Gastrocnemius medialis (tissue), 4 donors: ENCODE measurements at regions not wholly inside any gene's neighbourhood (a gene's known extent, or its start where the extent isn't known, plus 50 kb on each side); places are given as distances from the start of the nearest gene placed in this dataset.

Experiments used
- ATAC-seq, 2 donors: fragments of 150-250 bp; one replicate each; pipeline ENCODE4 v1.9.1; 2016
- DNase-seq, 2 donors: peaks; one replicate each; pipeline ENCODE4 v3.0.0-alpha.2; 2019
- H3K27ac ChIP-seq, 4 donors: fragments of 200-600 bp; sonication (generic); 1 replicate in 1 of 4; 2 replicates in 3 of 4; pipeline ENCODE4 v1.5.1; 2016 to 2018; ENCODE audit warnings: mild to moderate bottlenecking in 2 of 4, moderate library complexity in 1 of 4
- H3K27me3 ChIP-seq, 3 donors: fragments of 200-600 bp; sonication (generic) in 2 of 3; 1 replicate in 1 of 3; 2 replicates in 2 of 3; pipeline versions ENCODE4 v1.5.1 to v1.6.0; 2016 to 2019; ENCODE audit warnings: mild to moderate bottlenecking in 1 of 3, moderate library complexity in 1 of 3
- H3K36me3 ChIP-seq, 2 donors: fragments of 200-600 bp; sonication (generic) in 1 of 2; one replicate each; pipeline ENCODE4 v1.5.1; 2017 to 2018
- H3K4me1 ChIP-seq, 2 donors: fragments of 200-600 bp; sonication (generic) in 1 of 2; one replicate each; pipeline ENCODE4 v1.5.1; 2016 to 2017; ENCODE audit warnings: mild to moderate bottlenecking in 2 of 2
- H3K4me3 ChIP-seq, 4 donors: fragments of 200-600 bp; sonication (generic) in 3 of 4; 1 replicate in 1 of 4; 2 replicates in 3 of 4; pipeline ENCODE4 v1.5.1; 2016 to 2019; ENCODE audit warnings: mild to moderate bottlenecking in 2 of 4
- H3K9me3 ChIP-seq, 3 donors: fragments of 200-600 bp; sonication (generic) in 2 of 3; 1 replicate in 1 of 3; 2 replicates in 2 of 3; pipeline ENCODE4 v1.5.1; 2016 to 2019
- POLR2A ChIP-seq, 2 donors: fragments of 450-650 bp; IDR thresholded peaks; one replicate each; pipeline ENCODE4 v1.6.1; 2017; ENCODE audit warnings: antibody characterized with exemption in 2 of 2, mild to moderate bottlenecking in 2 of 2, moderate library complexity in 2 of 2
- in situ Hi-C, 4 donors: fragments of 200-750 bp; cut with MboI; loops; one replicate each; pipeline versions ENCODE4 v1.15.0 to v1.8.0; 2017; ENCODE audit warnings: low sequenced_read_pairs in 4 of 4
- intact Hi-C: fragments of 100-400 bp; cut with DNase I; formaldehyde crosslinking; loops from one replicate; pipeline ENCODE4 v1.15.1; 2023; ENCODE audit warnings: low total_unique reads
- TF ChIP-seq, protein P1 (sequence below), 5 experiments: fragments of 450-650 bp in 3 of 5; fragments of 200-600 bp in 2 of 5; sonication (generic) in 2 of 5; IDR thresholded peaks in 4 of 5; conservative IDR thresholded peaks in 1 of 5; 1 replicate in 4 of 5; 2 replicates in 1 of 5; pipeline ENCODE4 v1.5.1; 2016 to 2019; ENCODE audit warnings: antibody characterized with exemption in 5 of 5, mild to moderate bottlenecking in 3 of 5, moderate library complexity in 3 of 5

GRCh38 chr9:115952430-115953292 is 200.9 kb upstream of the PAPPA start:
- H3K4me1 ChIP-seq, result no peaks in the 10 kb centered on the region
- no peak overlapping the region for H3K27ac ChIP-seq
- no peaks in the 10 kb centered on the region for H3K36me3 ChIP-seq
- H3K9me3 ChIP-seq, result no peaks in the 10 kb centered on the region
- intact Hi-C loops, result no loop called here
- no peak overlapping the region for H3K4me3 ChIP-seq
- DNase-seq (no peak), ATAC-seq (no peak)
- H3K27me3 ChIP-seq, result no peaks in the 10 kb centered on the region
- TF ChIP-seq POLR2A (IDR thresholded peaks at IDR 0.05), result no peak
- TF ChIP-seq, protein P1, sequence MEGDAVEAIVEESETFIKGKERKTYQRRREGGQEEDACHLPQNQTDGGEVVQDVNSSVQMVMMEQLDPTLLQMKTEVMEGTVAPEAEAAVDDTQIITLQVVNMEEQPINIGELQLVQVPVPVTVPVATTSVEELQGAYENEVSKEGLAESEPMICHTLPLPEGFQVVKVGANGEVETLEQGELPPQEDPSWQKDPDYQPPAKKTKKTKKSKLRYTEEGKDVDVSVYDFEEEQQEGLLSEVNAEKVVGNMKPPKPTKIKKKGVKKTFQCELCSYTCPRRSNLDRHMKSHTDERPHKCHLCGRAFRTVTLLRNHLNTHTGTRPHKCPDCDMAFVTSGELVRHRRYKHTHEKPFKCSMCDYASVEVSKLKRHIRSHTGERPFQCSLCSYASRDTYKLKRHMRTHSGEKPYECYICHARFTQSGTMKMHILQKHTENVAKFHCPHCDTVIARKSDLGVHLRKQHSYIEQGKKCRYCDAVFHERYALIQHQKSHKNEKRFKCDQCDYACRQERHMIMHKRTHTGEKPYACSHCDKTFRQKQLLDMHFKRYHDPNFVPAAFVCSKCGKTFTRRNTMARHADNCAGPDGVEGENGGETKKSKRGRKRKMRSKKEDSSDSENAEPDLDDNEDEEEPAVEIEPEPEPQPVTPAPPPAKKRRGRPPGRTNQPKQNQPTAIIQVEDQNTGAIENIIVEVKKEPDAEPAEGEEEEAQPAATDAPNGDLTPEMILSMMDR (IDR thresholded peaks at IDR 0.05 in 4 of 5, conservative IDR thresholded peaks at IDR 0.05 in 1 of 5), result no peak
- in situ Hi-C loops, result no loop called here

DNA sequence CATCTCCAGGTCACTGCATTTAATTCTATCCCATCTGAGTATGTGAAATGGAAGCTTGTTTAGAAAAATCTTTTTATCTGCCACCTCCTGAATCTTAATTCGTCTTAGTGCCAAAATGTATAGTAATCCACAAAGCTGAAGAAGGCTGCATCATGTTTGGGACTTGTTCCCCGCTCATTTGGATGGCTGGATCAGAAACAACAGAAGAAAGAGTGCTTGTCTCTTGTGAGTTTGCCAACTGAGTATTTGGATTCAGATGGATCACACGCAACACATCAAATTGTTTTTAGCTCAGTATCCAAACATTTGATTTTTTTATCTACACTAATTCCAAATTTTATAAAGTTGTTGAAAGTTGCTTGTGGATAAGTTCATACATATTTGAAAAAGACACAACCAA is 197.2 kb upstream of the PAPPA start:
- Histone ChIP-seq H3K27me3 (no peaks in the 10 kb centered on the region), H3K4me1 (no peaks in the 10 kb centered on the region), H3K36me3 (no peaks in the 10 kb centered on the region), H3K4me3 (no peak overlapping the region), H3K9me3 (no peaks in the 10 kb centered on the region), H3K27ac (no peak overlapping the region)
- in situ Hi-C loops, result no loop called here
- ATAC-seq (no peak), DNase-seq (no peak)
- intact Hi-C loops, result no loop called here
- TF ChIP-seq POLR2A (IDR thresholded peaks at IDR 0.05), result no peak
- TF ChIP-seq, protein P1 (IDR thresholded peaks at IDR 0.05 in 4 of 5, conservative IDR thresholded peaks at IDR 0.05 in 1 of 5), result no peak

- DNase-seq (no peak), ATAC-seq (no peak)
- no peaks in the 10 kb centered on the region for H3K27me3 ChIP-seq
- no peaks in the 10 kb centered on the region for H3K4me1 ChIP-seq
- in situ Hi-C loops, result no loop called here
- H3K4me3 ChIP-seq, result no peak overlapping the region
- intact Hi-C loops, result no loop called here
- no peaks in the 10 kb centered on the region for H3K36me3 ChIP-seq
- H3K9me3 ChIP-seq, result no peaks in the 10 kb centered on the region
- H3K27ac ChIP-seq, result no peak overlapping the region
- no peak for TF ChIP-seq POLR2A (IDR thresholded peaks at IDR 0.05)
- TF ChIP-seq, protein P1 (IDR thresholded peaks at IDR 0.05 in 4 of 5, conservative IDR thresholded peaks at IDR 0.05 in 1 of 5), result no peak
These were observed 196.0 kb upstream of the PAPPA start for GRCh38 chr9:115957585-115957984.

- in situ Hi-C loops (no loop called here), intact Hi-C loops (no loop called here)
- Histone ChIP-seq H3K36me3 (no peaks in the 10 kb centered on the region), H3K27ac (no peak overlapping the region), H3K4me1 (no peaks in the 10 kb centered on the region), H3K4me3 (no peak overlapping the region), H3K27me3 (no peaks in the 10 kb centered on the region), H3K9me3 (no peaks in the 10 kb centered on the region)
- DNase-seq (no peak), ATAC-seq (no peak)
- no peak for TF ChIP-seq POLR2A (IDR thresholded peaks at IDR 0.05)
- TF ChIP-seq, protein P1 (IDR thresholded peaks at IDR 0.05 in 4 of 5, conservative IDR thresholded peaks at IDR 0.05 in 1 of 5), result no peak
These were observed 188.8 kb upstream of the PAPPA start for GRCh38 chr9:115964710-115965347.
